ENCODE measurements at regions not wholly inside any gene's neighbourhood (a gene's known extent, or its start where the extent isn't known, plus 50 kb on each side); places are given as distances from the start of the nearest gene placed in this dataset.

GRCh38 chr3:70421506-70421905 is 109.1 kb upstream of the MDFIC2 start:
- Histone ChIP-seq H3K36me3 (ENCODE audit: control insufficient read depth, insufficient read depth, low read length) (no peaks in the 10 kb centered on the region), H3K27me3 (ENCODE audit: control insufficient read depth, insufficient read depth, low read length) (no peaks in the 10 kb centered on the region), H3K27ac (ENCODE audit: low read depth, low read length) (no peak overlapping the region), H3K4me3 (ENCODE audit: low read depth, low read length) (no peak overlapping the region), H3K9me3 (ENCODE audit: control insufficient read depth, insufficient read depth, low read length) (no peaks in the 10 kb centered on the region), H3K4me1 (ENCODE audit: control insufficient read depth, insufficient read depth, low read length) (no peaks in the 10 kb centered on the region)
- no CpG with 5 or more reads among the region's 4 CpGs for WGBS (ENCODE audit: insufficient coverage)
- peak in 1 of 6 donors; percentile 6 for DNase-seq (ENCODE audit: low read depth in 4 of 6, low spot score in 6 of 6)

- H3K4me3 ChIP-seq (ENCODE audit: low read depth, low read length), result no peak overlapping the region
- DNase-seq (ENCODE audit: low read depth in 4 of 6, low spot score in 6 of 6), result no peak
- no CpG with 5 or more reads among the region's 2 CpGs for WGBS (ENCODE audit: insufficient coverage)
- H3K27me3 ChIP-seq (ENCODE audit: control insufficient read depth, insufficient read depth, low read length), result no peaks in the 10 kb centered on the region
- H3K36me3 ChIP-seq (ENCODE audit: control insufficient read depth, insufficient read depth, low read length), result no peaks in the 10 kb centered on the region
- no peaks in the 10 kb centered on the region for H3K4me1 ChIP-seq (ENCODE audit: control insufficient read depth, insufficient read depth, low read length)
- H3K27ac ChIP-seq (ENCODE audit: low read depth, low read length), result no peak overlapping the region
- no peaks in the 10 kb centered on the region for H3K9me3 ChIP-seq (ENCODE audit: control insufficient read depth, insufficient read depth, low read length)
Observed at GRCh38 chr3:70409018-70409417, 96.6 kb upstream of the MDFIC2 start.

DNA sequence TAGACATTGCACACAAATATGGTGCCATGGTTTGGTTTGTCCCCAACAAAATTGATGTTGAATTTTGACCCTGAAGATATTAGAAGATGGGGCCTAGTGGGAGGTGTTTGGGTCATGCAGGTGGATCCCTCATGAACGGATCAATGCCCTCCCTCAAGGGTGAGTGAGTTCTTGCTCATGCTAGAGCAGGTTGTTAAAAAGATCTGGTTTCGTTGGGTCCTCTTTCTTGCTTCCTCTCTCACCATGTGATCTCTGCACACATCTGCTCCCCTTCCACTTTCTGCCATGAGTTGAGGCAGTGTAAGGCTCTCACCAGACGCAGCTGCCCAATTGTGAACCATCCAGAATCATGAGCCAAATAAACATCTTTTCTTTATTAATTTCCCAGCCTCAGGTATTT is 87.8 kb upstream of the MDFIC2 start:
- no peak for DNase-seq (ENCODE audit: low read depth in 4 of 6, low spot score in 6 of 6)
- Histone ChIP-seq H3K4me1 (ENCODE audit: control insufficient read depth, insufficient read depth, low read length) (no peaks in the 10 kb centered on the region), H3K27ac (ENCODE audit: low read depth, low read length) (no peak overlapping the region), H3K4me3 (ENCODE audit: low read depth, low read length) (no peak overlapping the region), H3K27me3 (ENCODE audit: control insufficient read depth, insufficient read depth, low read length) (no peaks in the 10 kb centered on the region), H3K9me3 (ENCODE audit: control insufficient read depth, insufficient read depth, low read length) (no peaks in the 10 kb centered on the region), H3K36me3 (ENCODE audit: control insufficient read depth, insufficient read depth, low read length) (no peaks in the 10 kb centered on the region)
- no CpG with 5 or more reads among the region's 3 CpGs for WGBS (ENCODE audit: insufficient coverage)

DNA sequence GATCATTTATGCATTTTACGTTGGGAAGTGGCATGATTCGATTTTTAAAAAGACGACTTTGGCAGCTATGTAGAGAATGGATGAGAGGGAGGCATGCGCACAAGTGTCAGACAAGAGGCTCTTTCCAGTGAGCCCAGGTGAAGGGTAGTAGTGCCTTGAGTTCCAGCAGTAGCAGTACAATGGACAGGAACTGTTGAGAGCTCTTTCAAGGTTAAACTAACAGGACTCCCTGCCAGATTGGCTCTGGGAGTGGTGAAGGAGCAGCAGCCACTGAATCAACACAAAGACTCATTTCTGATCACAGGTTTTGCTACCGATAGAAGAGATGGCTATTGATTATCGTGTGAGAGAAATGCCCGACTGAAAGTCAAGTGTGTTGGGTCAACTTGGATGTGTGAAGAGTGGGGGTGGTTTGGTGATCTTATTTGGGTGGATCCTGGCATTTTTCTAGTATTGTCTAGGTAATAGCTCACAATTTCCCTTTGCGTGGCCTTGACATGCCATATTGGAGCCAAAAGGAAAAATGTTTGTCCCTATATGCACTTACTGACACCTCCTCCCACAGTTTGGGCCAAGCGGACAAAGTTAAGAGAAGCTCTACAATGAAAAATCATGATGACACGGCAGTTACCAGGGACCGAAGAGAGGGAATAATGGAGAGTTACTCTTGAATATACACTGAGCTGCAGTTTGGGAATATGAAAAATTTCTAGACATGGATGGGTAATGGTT is 81.6 kb upstream of the MDFIC2 start:
- no peak for DNase-seq (ENCODE audit: low read depth in 4 of 6, low spot score in 6 of 6)
- WGBS (ENCODE audit: insufficient coverage), result 91% methylated on average over 6 of the region's 11 CpGs

DNA sequence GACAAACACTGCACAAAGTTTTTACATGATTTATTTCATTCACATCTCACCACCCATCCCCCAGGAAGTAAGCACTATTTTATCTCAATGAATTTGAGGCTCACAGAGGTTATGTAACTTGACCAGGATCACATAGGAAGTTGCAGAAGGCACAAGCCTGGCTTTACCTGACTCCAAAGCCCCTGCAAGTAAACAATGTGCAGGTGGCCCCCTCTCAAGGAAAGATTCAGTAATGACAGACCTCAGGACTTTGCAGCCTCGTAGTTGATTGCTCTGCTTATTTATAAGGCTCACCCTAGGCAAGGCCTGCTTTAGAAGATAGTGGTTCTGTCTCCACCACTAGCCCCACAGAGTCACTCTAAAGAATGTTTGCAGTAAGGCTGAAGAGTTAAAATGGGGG is 79.8 kb upstream of the MDFIC2 start:
- no peak for DNase-seq (ENCODE audit: low read depth in 4 of 6, low spot score in 6 of 6)
- H3K27me3 ChIP-seq (ENCODE audit: control insufficient read depth, insufficient read depth, low read length), result no peaks in the 10 kb centered on the region
- H3K4me3 ChIP-seq (ENCODE audit: low read depth, low read length), result no peak overlapping the region
- no peak overlapping the region for H3K27ac ChIP-seq (ENCODE audit: low read depth, low read length)
- H3K36me3 ChIP-seq (ENCODE audit: control insufficient read depth, insufficient read depth, low read length), result no peaks in the 10 kb centered on the region
- no peaks in the 10 kb centered on the region for H3K9me3 ChIP-seq (ENCODE audit: control insufficient read depth, insufficient read depth, low read length)
- no peaks in the 10 kb centered on the region for H3K4me1 ChIP-seq (ENCODE audit: control insufficient read depth, insufficient read depth, low read length)
- WGBS (ENCODE audit: insufficient coverage), result 33% methylated on average over 1 of the region's 1 CpG

More for the DNA sequence above, 81.6 kb upstream of the MDFIC2 start:
- Histone ChIP-seq H3K27ac (ENCODE audit: low read depth, low read length) (no peak overlapping the region), H3K36me3 (ENCODE audit: control insufficient read depth, insufficient read depth, low read length) (no peaks in the 10 kb centered on the region), H3K4me3 (ENCODE audit: low read depth, low read length) (no peak overlapping the region), H3K9me3 (ENCODE audit: control insufficient read depth, insufficient read depth, low read length) (no peaks in the 10 kb centered on the region), H3K4me1 (ENCODE audit: control insufficient read depth, insufficient read depth, low read length) (no peaks in the 10 kb centered on the region), H3K27me3 (ENCODE audit: control insufficient read depth, insufficient read depth, low read length) (no peaks in the 10 kb centered on the region)

DNA sequence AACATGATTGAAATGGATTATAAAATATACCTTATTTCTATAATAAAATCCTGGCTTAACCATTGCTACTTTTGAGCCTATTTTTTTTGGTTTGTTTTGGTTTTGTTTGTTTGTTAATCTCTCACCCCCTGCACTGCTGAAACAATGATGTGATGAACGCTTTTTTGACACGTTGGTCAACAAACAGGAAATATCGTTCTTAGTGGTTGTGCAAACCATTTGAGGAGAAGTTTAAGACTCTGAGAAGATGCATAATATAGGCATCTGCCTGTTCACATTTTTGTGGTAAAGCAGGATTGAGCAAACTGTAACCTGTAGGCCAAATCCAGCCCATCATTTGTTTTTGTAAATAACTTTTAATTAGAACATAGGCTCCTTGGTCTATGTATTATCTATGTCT is 75.5 kb upstream of the MDFIC2 start:
- Histone ChIP-seq H3K27me3 (ENCODE audit: control insufficient read depth, insufficient read depth, low read length) (no peaks in the 10 kb centered on the region), H3K36me3 (ENCODE audit: control insufficient read depth, insufficient read depth, low read length) (no peaks in the 10 kb centered on the region), H3K27ac (ENCODE audit: low read depth, low read length) (no peak overlapping the region), H3K4me1 (ENCODE audit: control insufficient read depth, insufficient read depth, low read length) (no peaks in the 10 kb centered on the region), H3K4me3 (ENCODE audit: low read depth, low read length) (no peak overlapping the region), H3K9me3 (ENCODE audit: control insufficient read depth, insufficient read depth, low read length) (no peaks in the 10 kb centered on the region)
- 100% methylated on average over 3 of the region's 3 CpGs for WGBS (ENCODE audit: insufficient coverage)
- DNase-seq (ENCODE audit: low read depth in 4 of 6, low spot score in 6 of 6), result no peak

DNA sequence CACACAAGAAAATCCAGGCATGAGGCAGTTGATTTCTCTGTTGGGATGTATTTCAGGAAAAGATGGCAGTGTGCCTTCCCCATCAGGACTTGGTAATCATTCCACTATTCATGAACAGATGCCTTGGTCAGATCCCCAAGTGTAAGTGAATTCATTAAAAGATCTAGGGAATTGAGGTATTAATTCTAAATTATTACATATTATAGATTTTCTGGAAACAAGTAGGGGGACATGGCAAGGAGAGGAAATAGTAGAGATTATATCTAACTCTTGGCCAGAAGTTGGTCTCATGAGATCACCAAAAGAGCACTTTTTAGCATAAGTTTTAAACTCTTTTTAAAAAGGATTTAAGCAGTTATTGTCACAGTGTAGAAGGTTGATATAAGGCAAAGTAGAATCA is 74.4 kb upstream of the MDFIC2 start:
- Histone ChIP-seq H3K4me3 (ENCODE audit: low read depth, low read length) (no peak overlapping the region), H3K36me3 (ENCODE audit: control insufficient read depth, insufficient read depth, low read length) (no peaks in the 10 kb centered on the region), H3K4me1 (ENCODE audit: control insufficient read depth, insufficient read depth, low read length) (no peaks in the 10 kb centered on the region), H3K27me3 (ENCODE audit: control insufficient read depth, insufficient read depth, low read length) (no peaks in the 10 kb centered on the region), H3K9me3 (ENCODE audit: control insufficient read depth, insufficient read depth, low read length) (no peaks in the 10 kb centered on the region), H3K27ac (ENCODE audit: low read depth, low read length) (no peak overlapping the region)
- DNase-seq (ENCODE audit: low read depth in 4 of 6, low spot score in 6 of 6), result peak in 2 of 6 donors; percentile 17 to 44

DNA sequence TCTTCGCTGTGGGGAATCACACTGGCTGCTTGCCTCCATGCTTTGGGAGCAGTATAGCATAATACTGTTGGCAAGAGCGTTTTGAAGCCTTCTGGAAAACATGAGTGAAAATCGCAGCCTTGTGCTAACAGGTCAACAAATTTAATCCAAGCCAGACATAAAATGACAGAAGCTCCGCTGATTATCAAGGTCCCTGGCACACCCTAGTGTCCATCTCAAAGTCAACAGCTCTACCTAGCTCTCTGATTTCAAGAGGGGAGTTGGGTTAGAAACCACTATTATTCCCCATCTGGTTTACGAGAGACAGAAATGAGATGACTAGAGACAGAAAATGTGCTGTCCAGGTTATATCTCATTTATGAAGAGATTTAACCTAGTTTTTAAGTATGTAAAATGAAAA is 73.6 kb upstream of the MDFIC2 start:
- no peaks in the 10 kb centered on the region for H3K36me3 ChIP-seq (ENCODE audit: control insufficient read depth, insufficient read depth, low read length)
- DNase-seq (ENCODE audit: low read depth in 4 of 6, low spot score in 6 of 6), result peak in 1 of 6 donors; percentile 17
- no peaks in the 10 kb centered on the region for H3K4me1 ChIP-seq (ENCODE audit: control insufficient read depth, insufficient read depth, low read length)
- H3K27me3 ChIP-seq (ENCODE audit: control insufficient read depth, insufficient read depth, low read length), result no peaks in the 10 kb centered on the region
- 79% methylated on average over 3 of the region's 5 CpGs for WGBS (ENCODE audit: insufficient coverage)
- no peak overlapping the region for H3K27ac ChIP-seq (ENCODE audit: low read depth, low read length)
- H3K9me3 ChIP-seq (ENCODE audit: control insufficient read depth, insufficient read depth, low read length), result no peaks in the 10 kb centered on the region
- H3K4me3 ChIP-seq (ENCODE audit: low read depth, low read length), result no peak overlapping the region

DNA sequence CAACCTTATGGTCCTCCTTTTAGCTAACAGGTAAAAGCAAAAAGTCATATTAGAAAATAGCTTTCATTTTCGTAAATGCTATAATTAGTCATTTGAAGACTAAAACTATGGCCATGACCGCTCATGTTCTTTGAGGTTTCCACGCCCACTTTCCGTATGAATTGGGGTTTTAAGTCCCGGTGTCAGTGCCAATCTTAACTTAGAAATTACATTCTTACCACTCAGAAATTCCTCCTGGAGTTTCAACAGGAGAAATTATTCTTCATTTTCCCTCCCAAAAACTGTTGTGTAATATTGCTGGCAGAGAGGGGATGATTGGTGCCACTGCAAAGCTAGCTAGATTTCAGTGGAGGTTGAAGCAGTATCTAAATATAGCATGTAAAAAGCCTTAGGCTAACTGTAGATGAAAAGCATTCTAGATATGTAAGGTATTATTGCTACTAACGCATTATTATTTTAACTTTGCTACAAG is 71.0 kb upstream of the MDFIC2 start:
- no peak overlapping the region for H3K27ac ChIP-seq (ENCODE audit: low read depth, low read length)
- no peaks in the 10 kb centered on the region for H3K9me3 ChIP-seq (ENCODE audit: control insufficient read depth, insufficient read depth, low read length)
- H3K27me3 ChIP-seq (ENCODE audit: control insufficient read depth, insufficient read depth, low read length), result no peaks in the 10 kb centered on the region
- no peaks in the 10 kb centered on the region for H3K4me1 ChIP-seq (ENCODE audit: control insufficient read depth, insufficient read depth, low read length)
- WGBS (ENCODE audit: insufficient coverage), result no CpG with 5 or more reads among the region's 6 CpGs
- no peak overlapping the region for H3K4me3 ChIP-seq (ENCODE audit: low read depth, low read length)
- H3K36me3 ChIP-seq (ENCODE audit: control insufficient read depth, insufficient read depth, low read length), result no peaks in the 10 kb centered on the region
- DNase-seq (ENCODE audit: low read depth in 4 of 6, low spot score in 6 of 6), result no peak

DNA sequence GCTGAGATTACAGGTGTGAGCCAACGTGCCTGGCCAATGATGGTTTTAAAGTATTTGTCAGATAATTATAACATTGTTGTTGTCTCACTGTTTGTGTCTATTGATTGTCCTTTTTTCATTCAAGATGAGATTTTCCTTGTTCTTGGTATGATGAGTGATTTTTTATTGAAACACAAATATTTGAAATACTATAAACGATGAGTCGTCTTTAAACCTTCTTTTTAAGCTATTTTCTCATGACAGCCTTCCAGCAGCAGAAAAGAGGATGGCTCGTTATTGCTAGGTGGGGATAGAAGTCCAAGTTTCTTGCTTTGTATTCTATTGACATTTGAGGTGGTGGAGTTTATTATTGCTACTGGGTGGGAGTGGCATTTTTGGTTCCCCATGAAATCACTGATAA is 61.7 kb upstream of the MDFIC2 start:
- Histone ChIP-seq H3K27me3 (ENCODE audit: control insufficient read depth, insufficient read depth, low read length) (no peaks in the 10 kb centered on the region), H3K4me3 (ENCODE audit: low read depth, low read length) (no peak overlapping the region), H3K4me1 (ENCODE audit: control insufficient read depth, insufficient read depth, low read length) (no peaks in the 10 kb centered on the region), H3K27ac (ENCODE audit: low read depth, low read length) (no peak overlapping the region), H3K9me3 (ENCODE audit: control insufficient read depth, insufficient read depth, low read length) (no peaks in the 10 kb centered on the region), H3K36me3 (ENCODE audit: control insufficient read depth, insufficient read depth, low read length) (no peaks in the 10 kb centered on the region)
- no peak for DNase-seq (ENCODE audit: low read depth in 4 of 6, low spot score in 6 of 6)
- 100% methylated on average over 1 of the region's 4 CpGs for WGBS (ENCODE audit: insufficient coverage)

All from spinal cord (tissue), 9 donors.